Superior temporal gyrus (tissue), 1 donor: ENCODE measurements at regions not wholly inside any gene's neighbourhood (a gene's known extent, or its start where the extent isn't known, plus 50 kb on each side); places are given as distances from the start of the nearest gene placed in this dataset.

Experiments
- DNase-seq: peaks from one replicate; pipeline ENCODE4 v3.0.0-alpha.2; 2016; ENCODE audit errors: extremely low spot score

DNA sequence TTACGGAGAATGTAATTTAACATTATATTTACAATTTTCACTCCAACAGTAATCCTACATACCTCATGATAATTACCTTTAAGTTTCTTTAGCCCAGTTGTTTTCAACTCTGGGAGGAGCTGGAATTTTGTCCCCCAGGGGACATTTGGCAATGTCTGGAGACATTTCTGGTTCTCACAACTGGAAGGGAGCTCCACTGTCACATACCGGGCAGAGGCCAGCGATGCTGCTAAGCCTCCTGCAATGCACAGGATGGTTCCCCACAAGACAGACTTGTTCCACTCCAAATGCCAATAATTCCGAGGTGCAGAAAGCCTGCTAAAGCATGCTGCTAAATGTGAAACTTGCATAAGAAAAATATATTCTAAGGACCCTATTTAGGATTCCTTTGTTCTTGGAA lies 251.1 kb upstream of the IRX5 start:
- DNase-seq: no peak

DNA sequence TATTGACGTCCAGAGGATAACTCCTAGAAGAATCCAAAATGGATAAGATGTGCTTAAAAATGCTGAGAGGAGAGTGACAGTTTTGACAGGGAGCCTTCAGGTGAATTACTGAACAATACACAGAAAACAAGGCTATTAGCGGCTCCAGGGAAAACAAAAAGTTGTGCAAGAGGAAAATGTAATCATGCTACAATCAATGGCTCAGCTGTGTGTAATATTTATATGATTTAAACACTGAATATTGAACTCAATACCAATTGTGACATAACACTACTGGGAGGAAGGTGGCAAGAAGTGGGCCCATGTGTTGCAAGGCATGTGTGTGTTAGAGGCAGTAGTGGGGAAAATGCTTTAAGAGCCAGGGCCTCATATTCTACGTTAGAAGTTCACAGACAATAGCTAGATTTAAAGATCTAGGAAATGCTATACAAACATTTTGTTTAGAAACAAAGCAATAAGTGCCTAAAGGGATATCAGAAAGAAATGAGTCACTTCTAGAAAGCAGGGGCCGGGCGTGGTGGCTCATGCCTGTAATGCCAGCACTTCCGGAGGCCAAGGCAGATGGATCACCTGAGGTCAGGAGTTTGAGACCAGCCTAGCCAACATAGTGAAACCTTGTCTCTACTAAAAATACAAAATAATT lies 253.2 kb upstream of the IRX5 start:
- no peak for DNase-seq

DNA sequence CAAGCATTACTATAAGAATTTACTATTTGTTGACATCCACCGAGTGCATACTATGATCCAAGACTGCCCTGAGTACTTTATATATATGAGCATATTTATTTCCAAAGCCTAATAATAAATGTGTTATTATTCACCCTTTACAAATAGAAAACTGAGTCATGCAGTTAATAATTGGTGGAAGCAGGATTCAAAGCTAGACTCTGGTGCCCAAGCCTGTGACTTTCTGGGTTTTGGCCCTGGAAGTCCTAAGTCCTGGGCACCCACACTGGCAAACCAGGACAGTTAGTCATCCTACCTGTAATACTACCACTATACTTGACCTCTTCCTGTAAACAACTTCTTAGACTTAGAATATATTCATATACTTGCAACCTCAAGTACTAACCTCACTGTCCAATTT lies 257.4 kb upstream of the IRX5 start:
- no peak for DNase-seq

GRCh38 chr16:54672500-54672899 lies 258.2 kb upstream of the IRX5 start:
- DNase-seq: no peak

DNA sequence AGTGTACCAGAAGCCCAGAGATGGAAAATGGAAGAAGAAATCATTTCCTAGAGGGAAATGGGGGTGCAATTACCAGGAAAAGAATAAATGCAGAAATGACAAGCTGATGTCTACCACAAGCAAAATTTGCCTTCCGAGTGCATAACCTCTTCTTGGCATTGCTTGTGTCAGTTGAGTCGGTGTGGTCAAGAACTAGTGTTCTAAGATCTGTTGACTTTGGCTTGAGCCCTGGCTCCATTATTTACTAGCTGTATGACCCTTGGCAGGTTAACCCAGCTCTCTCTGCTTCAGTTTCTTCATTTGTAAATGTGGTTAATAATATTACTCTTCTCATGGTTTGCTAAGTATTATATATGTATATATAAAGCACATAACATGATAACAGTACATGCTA lies 273.0 kb upstream of the IRX5 start:
- DNase-seq: no peak

GRCh38 chr16:54657058-54657708 lies 273.5 kb upstream of the IRX5 start:
- no peak for DNase-seq

- DNase-seq: no peak
Measured at GRCh38 chr16:54655121-54655590, 275.5 kb upstream of the IRX5 start.

DNA sequence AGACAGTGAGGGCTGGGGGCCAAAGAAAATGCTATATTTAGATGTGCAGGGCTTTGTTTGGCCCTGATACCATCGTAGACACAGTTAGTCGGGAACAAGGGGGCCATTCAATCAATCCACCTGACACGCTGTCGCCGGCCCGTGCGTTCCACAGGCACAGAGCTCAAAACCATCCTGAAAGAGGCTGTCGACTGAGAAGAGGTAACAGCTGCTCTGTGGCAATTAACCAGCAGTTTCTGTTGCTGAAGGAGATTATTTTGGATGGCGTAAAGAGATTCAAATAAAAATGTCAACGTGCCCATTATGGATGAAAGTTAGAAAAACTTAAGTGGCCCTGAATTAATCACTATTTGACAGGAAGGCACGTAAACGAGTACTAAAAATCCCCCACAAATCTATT lies 276.2 kb upstream of the IRX5 start:
- no peak for DNase-seq

- no peak for DNase-seq
Measured at GRCh38 chr16:54652201-54652770, 278.4 kb upstream of the IRX5 start.

DNA sequence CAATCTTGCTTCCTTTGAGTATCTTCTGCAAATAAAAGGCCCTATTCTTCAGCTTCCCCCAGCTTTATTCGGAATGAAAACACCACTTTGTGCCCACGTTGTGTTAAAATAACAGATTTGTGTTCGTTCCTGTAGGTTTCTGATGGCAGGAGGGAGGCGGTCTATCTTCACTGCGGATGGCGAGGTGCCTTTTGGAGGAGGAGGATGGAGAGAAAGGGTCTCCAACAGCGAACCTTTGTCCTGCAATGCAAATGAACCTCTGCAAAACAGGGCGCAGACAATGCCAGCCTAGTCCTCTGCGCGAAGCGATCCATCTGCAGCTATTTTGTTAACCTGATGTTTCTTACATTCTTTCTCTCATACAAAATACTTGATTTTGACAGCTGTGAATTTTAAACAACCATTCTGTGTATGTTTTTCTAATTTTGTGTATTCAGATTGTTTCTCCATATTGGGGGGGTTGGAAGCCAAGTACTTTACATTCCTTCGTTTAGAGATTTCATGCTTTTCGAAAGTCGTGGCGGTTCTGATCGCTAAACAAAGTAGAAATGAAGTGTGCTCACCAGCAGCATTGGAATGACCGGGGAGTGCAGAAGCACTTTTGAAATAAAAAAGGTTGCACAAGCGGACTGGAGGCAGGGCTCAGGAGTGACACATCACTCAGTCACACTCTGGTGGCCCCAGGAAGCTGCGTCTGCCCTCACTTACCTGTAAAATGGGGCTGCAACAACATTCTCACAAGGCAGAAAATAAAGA lies 279.0 kb upstream of the IRX5 start:
- DNase-seq: peak; percentile 36

DNA sequence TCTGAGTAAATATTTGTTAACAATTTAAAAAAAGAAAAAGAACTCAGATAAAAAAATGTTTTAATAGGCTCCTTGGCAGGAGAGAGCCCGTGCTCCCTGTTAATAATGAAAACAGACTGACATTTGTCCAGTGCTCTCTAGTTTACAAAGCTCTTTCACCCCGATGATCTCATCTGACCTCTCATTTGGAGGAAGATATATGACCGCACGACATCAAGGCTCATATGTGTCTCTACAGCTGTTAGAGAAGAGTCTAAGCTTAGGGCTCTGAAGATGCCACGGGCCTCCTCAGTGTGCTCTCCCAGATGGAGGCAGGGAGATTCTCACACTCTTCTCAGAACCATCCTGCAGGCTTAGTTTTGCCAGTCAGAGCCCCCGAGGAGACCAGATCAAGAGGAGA lies 280.8 kb upstream of the IRX5 start:
- DNase-seq: no peak

GRCh38 chr16:54648575-54648974 lies 282.1 kb upstream of the IRX5 start:
- no peak for DNase-seq

- no peak for DNase-seq
Measured at GRCh38 chr16:54647725-54648221, 282.9 kb upstream of the IRX5 start.

GRCh38 chr16:54647216-54647615 lies 283.4 kb upstream of the IRX5 start:
- DNase-seq: no peak

DNA sequence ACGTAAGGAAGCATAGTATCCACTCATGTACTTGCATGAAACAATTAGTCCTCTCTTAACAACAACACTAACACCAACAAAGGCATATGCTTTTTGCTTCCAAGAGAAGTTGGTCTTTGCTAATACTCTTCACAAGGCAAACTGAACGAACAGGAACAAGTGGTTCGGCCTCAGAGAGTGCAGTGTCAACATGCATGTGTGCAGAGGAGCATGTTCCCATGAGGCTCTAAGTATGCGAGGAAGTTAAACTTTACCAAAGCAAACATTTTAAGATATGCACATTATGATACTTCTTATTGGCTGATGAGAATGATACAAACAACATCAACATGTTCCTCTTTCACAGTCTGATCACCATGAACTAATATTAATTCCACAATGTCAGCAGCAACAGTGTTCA lies 285.3 kb upstream of the IRX5 start:
- DNase-seq: no peak

DNA sequence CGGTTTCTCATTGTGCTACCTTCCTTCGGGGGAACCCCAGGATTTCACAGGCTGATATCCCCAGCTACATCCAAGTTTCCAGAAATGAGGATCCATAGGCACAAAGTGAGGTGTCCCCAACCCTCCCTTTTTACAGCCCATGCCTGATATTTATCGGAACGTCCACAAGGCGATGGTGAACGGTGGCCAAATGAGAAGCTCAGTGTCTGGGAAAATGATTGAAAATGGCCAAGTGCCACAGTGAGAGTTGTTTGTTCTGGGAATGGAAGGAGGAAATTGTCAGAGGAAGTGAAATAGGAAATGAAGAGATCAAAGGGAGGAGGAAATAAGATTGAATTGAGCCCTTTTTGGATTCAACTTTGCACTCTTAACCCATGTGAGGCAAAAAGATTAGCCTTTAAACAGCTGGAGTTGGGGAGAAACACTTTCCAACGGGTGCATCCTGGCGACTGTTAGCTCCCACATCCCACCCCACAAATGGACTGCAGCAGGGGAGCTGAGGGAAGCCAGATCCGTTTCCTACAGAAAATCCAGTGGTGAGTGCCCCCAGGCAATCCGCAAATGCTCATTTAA lies 294.4 kb upstream of the IRX5 start:
- DNase-seq: no peak

DNA sequence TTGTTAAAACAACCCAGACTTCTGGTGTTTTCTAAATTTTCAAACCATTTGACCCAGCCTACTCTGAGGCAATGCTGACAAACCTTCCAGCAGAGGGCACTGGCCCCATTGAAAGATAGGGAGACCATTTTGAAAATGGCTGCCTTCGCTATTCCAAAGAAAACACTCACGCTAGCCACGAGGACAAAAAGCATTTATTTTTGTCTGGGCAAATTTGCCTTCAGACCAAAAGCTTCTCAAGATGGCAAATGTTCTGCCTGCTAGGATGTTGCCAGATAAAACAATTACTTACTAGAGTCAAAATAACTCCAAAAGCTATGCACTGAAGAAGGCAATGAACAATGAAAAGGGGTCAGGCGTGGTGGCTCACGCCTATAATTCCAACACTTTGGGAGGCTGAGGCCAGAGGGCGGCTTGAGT lies 296.7 kb upstream of the IRX5 start:
- DNase-seq: peak; percentile 41

- no peak for DNase-seq
Measured at GRCh38 chr16:54632322-54633220, 298.1 kb upstream of the IRX5 start.

DNA sequence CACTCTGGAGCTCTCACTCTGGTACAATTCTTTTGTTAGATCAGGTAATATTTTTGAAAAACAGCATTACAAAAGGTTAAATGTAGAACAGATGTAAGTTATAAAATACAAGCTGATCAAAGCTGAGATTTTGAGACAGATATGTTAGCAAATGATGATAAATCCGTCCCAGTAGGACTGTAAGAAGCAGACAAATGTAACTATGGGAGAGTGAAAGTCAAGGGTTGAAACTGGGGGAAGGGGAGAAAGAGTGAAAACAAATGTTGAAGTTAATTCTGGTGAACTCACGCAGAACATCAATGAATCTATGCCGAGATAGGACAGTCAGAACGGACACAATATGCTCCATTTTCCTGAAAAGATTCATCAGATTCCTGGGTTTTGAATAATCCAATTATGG lies 298.9 kb upstream of the IRX5 start:
- DNase-seq: no peak

GRCh38 chr16:54630284-54630967 lies 300.2 kb upstream of the IRX5 start:
- no peak for DNase-seq
